ENCODE measurements at regions not wholly inside any gene's neighbourhood (a gene's known extent, or its start where the extent isn't known, plus 50 kb on each side); places are given as distances from the start of the nearest gene placed in this dataset.

- TF ChIP-seq, protein P1, sequence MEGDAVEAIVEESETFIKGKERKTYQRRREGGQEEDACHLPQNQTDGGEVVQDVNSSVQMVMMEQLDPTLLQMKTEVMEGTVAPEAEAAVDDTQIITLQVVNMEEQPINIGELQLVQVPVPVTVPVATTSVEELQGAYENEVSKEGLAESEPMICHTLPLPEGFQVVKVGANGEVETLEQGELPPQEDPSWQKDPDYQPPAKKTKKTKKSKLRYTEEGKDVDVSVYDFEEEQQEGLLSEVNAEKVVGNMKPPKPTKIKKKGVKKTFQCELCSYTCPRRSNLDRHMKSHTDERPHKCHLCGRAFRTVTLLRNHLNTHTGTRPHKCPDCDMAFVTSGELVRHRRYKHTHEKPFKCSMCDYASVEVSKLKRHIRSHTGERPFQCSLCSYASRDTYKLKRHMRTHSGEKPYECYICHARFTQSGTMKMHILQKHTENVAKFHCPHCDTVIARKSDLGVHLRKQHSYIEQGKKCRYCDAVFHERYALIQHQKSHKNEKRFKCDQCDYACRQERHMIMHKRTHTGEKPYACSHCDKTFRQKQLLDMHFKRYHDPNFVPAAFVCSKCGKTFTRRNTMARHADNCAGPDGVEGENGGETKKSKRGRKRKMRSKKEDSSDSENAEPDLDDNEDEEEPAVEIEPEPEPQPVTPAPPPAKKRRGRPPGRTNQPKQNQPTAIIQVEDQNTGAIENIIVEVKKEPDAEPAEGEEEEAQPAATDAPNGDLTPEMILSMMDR (IDR thresholded peaks at IDR 0.05) = no peak
- TF ChIP-seq POLR2A (IDR thresholded peaks at IDR 0.05) = no peak
These were observed 830.6 kb downstream of the SLC4A3 start for GRCh38 chr2:220458051-220458450.
